B cell (primary cell): ENCODE measurements at regions not wholly inside any gene's neighbourhood (a gene's known extent, or its start where the extent isn't known, plus 50 kb on each side); places are given as distances from the start of the nearest gene placed in this dataset.

Source experiments
- ATAC-seq: fragments of 200-7000 bp; cut with Tn5 transposase; one replicate; pipeline ENCODE4 v1.10.0; 2021; ENCODE audit warnings: low read depth, mild to moderate bottlenecking, moderate number of reproducible peaks, moderate library complexity
- CTCF ChIA-PET: fragments of 350-600 bp; sonication (Branson Sonifier 250); formaldehyde crosslinking; loops from one replicate; lab custom pipeline; 2021; ENCODE audit warnings: antibody characterized with exemption, inconsistent platforms; lab: Charles Lee
- POLR2A ChIA-PET: fragments of 350-600 bp; sonication (Branson Sonifier 250); formaldehyde crosslinking; loops from one replicate; lab custom pipeline; 2021; ENCODE audit warnings: antibody characterized with exemption; lab: Charles Lee
- DNase-seq: peaks from one replicate; pipeline ENCODE4 v3.0.0; 2013
- H2AFZ ChIP-seq: 2 replicates; pipeline ENCODE4 v1.6.1; 2012; ENCODE audit warnings: mild to moderate bottlenecking, low read depth, low read length; ENCODE audit not compliant: insufficient read depth, poor library complexity, severe bottlenecking
- H3K27ac ChIP-seq, 2 donors: 1 replicate in 1 of 2; 2 replicates in 1 of 2; pipeline ENCODE4 v1.5.1; 2012 to 2013; ENCODE audit warnings: low read length in 2 of 2, mild to moderate bottlenecking in 2 of 2, moderate library complexity in 1 of 2
- H3K27me3 ChIP-seq, 4 experiments: fragments of 200-600 bp in 1 of 4; sonication (generic) in 1 of 4; replicated peaks in 1 of 4; 1 replicate in 2 of 4; 2 replicates in 2 of 4; pipeline versions ENCODE4 v1.6.1 to v1.7.0; 2013 to 2016; ENCODE audit warnings: low read length in 3 of 4, mild to moderate bottlenecking in 2 of 4, mixed read lengths in 1 of 4, moderate library complexity in 1 of 4; ENCODE audit not compliant: insufficient read depth in 4 of 4, control insufficient read depth in 3 of 4; ENCODE audit errors: control extremely low read depth in 1 of 4
- H3K36me3 ChIP-seq, 2 experiments: replicated peaks in 1 of 2; 1 replicate in 1 of 2; 2 replicates in 1 of 2; pipeline versions ENCODE4 v1.6.1 to v1.7.1; 2013; ENCODE audit warnings: low read length in 1 of 2; ENCODE audit not compliant: insufficient read depth in 2 of 2, control insufficient read depth in 1 of 2; ENCODE audit errors: control extremely low read depth in 1 of 2, extremely low read depth in 1 of 2
- H3K4me1 ChIP-seq, 2 donors: fragments of 200-600 bp in 1 of 2; sonication (generic) in 1 of 2; 1 replicate in 1 of 2; 2 replicates in 1 of 2; pipeline versions ENCODE4 v1.5.1 to v1.6.1; 2013 to 2017; ENCODE audit warnings: low read length in 2 of 2; ENCODE audit not compliant: control insufficient read depth in 2 of 2, insufficient read depth in 2 of 2
- H3K4me2 ChIP-seq: replicated peaks from 2 replicates; pipeline ENCODE3; 2012; ENCODE audit warnings: mild to moderate bottlenecking, low read depth, low read length; ENCODE audit not compliant: poor library complexity, severe bottlenecking
- H3K4me3 ChIP-seq, 5 experiments: fragments of 200-600 bp in 1 of 5; sonication (generic) in 1 of 5; 1 replicate in 3 of 5; 2 replicates in 2 of 5; pipeline versions ENCODE4 v1.5.1 to v1.7.0; 2011 to 2016; ENCODE audit warnings: low read length in 4 of 5, mild to moderate bottlenecking in 4 of 5, low read depth in 2 of 5, control low read depth in 1 of 5, moderate library complexity in 1 of 5; ENCODE audit not compliant: insufficient read depth in 1 of 5; ENCODE audit errors: control extremely low read depth in 1 of 5, extremely low read depth in 1 of 5
- H3K79me2 ChIP-seq: fragments of 200-600 bp; sonication (generic); one replicate; pipeline ENCODE4 v1.6.0; 2016; ENCODE audit warnings: low read length; ENCODE audit not compliant: control insufficient read depth, insufficient read depth
- H3K9ac ChIP-seq: fragments of 200-600 bp; sonication (generic); 2 replicates; pipeline ENCODE4 v1.6.1; 2017; ENCODE audit warnings: mild to moderate bottlenecking, low read length, moderate library complexity
- H3K9me3 ChIP-seq, 3 donors: one replicate each; pipeline versions ENCODE4 v1.6.1 to v1.7.1; 2013; ENCODE audit warnings: low read length in 2 of 3; ENCODE audit not compliant: control insufficient read depth in 2 of 3, insufficient read depth in 1 of 3; ENCODE audit errors: control extremely low read depth in 1 of 3
- H4K20me1 ChIP-seq: 2 replicates; pipeline ENCODE4 v1.6.0; 2012; ENCODE audit warnings: mild to moderate bottlenecking, low read length; ENCODE audit not compliant: insufficient read depth, control insufficient read depth, poor library complexity, severe bottlenecking
- H3K27ac Mint-ChIP-seq: one replicate; pipeline ENCODE4 v1.8.0; 2021; ENCODE audit warnings: mixed read lengths
- H3K27me3 Mint-ChIP-seq: one replicate; pipeline ENCODE4 v1.8.0; 2021; ENCODE audit warnings: mixed read lengths
- H3K4me1 Mint-ChIP-seq: one replicate; pipeline ENCODE4 v1.8.0; 2021; ENCODE audit warnings: mixed read lengths
- H3K4me3 Mint-ChIP-seq: one replicate; pipeline ENCODE4 v1.8.0; 2021; ENCODE audit warnings: mixed read lengths
- H3K9me3 Mint-ChIP-seq: one replicate; pipeline ENCODE4 v1.8.0; 2022; ENCODE audit warnings: mixed read lengths; ENCODE audit not compliant: insufficient read depth
- CTCF ChIP-seq: fragments of 200-600 bp; IDR thresholded peaks from one replicate; pipeline ENCODE4 v1.8.0; 2022; ENCODE audit warnings: antibody characterized with exemption, mild to moderate bottlenecking
- EZH2 ChIP-seq: IDR thresholded peaks from 2 replicates; pipeline ENCODE4 v1.6.1; 2012; ENCODE audit warnings: borderline replicate concordance, low read depth, mild to moderate bottlenecking, moderate library complexity, low read length; ENCODE audit not compliant: insufficient read depth, poor library complexity, severe bottlenecking
- WGBS: methylation state at CpG from one replicate; pipeline ENCODE4 v1.1.5; 2013; ENCODE audit warnings: missing lambda C conversion rate; ENCODE audit not compliant: insufficient coverage; 5-methylcytosine and 5-hydroxymethylcytosine counted together
- intact Hi-C: fragments of 100-400 bp; cut with micrococcal nuclease; formaldehyde crosslinking; loops from one replicate; pipeline ENCODE4 v1.10.0; 2022

GRCh38 chr3:5698851-5699250, 511.3 kb downstream of the EDEM1 start:
- no peak for TF ChIP-seq CTCF
- TF ChIP-seq EZH2, result no peak
- Histone ChIP-seq H4K20me1 (no peaks in the 10 kb centered on the region), H3K4me3 (no peak overlapping the region), H3K36me3 (no peaks in the 10 kb centered on the region), H2AFZ (no peak overlapping the region), H3K79me2 (no peaks in the 10 kb centered on the region), H3K27ac (no peak overlapping the region), H3K9me3 (no peaks in the 10 kb centered on the region), H3K4me2 (no peak overlapping the region), H3K4me1 (no peaks in the 10 kb centered on the region), H3K9ac (no peak overlapping the region), H3K27me3 (no peaks in the 10 kb centered on the region)
- ChIA-PET CTCF (no interaction called here), POLR2A (no interaction called here)
- intact Hi-C loops, result no loop called here
- DNase-seq (no peak), ATAC-seq (no peak)
- Mint-ChIP-seq H3K9me3 (no peaks in the 10 kb centered on the region), H3K4me1 (no peaks in the 10 kb centered on the region), H3K27ac (no peak overlapping the region), H3K27me3 (no peaks in the 10 kb centered on the region), H3K4me3 (no peak overlapping the region)
- 90% methylated on average over 6 of the region's 9 CpGs for WGBS

GRCh38 chr3:5699313-5699712, 511.8 kb downstream of the EDEM1 start:
- WGBS, result 100% methylated on average over 4 of the region's 6 CpGs
- POLR2A ChIA-PET, result no interaction called here

More at GRCh38 chr3:5699313-5699712, 511.8 kb downstream of the EDEM1 start:
- DNase-seq, result no peak
- Histone ChIP-seq H3K36me3 (no peaks in the 10 kb centered on the region), H4K20me1 (no peaks in the 10 kb centered on the region), H3K4me1 (no peaks in the 10 kb centered on the region), H3K9me3 (no peaks in the 10 kb centered on the region), H3K4me2 (no peak overlapping the region), H3K4me3 (no peak overlapping the region), H3K27me3 (no peaks in the 10 kb centered on the region), H3K79me2 (no peaks in the 10 kb centered on the region), H3K9ac (no peak overlapping the region), H2AFZ (no peak overlapping the region), H3K27ac (no peak overlapping the region)
- Mint-ChIP-seq H3K4me1 (no peaks in the 10 kb centered on the region), H3K27me3 (no peaks in the 10 kb centered on the region), H3K27ac (no peak overlapping the region), H3K4me3 (no peak overlapping the region), H3K9me3 (no peaks in the 10 kb centered on the region)
- TF ChIP-seq CTCF (no peak), EZH2 (no peak)
- ATAC-seq, result no peak
- CTCF ChIA-PET, result no interaction called here
- intact Hi-C loops, result no loop called here
